HL-60 (cell line): ENCODE measurements at regions not wholly inside any gene's neighbourhood (a gene's known extent, or its start where the extent isn't known, plus 50 kb on each side); places are given as distances from the start of the nearest gene placed in this dataset.

Experiments
- DNase-seq, 2 experiments: peaks; one replicate each; pipeline ENCODE4 v3.0.0-alpha.2; 2010 to 2020; ENCODE audit warnings: low read depth in 1 of 2, low spot score in 1 of 2
- H3K27ac ChIP-seq: fragments of 250-450 bp; sonication (Bioruptor Pico); replicated peaks from 2 replicates; pipeline ENCODE4 v1.5.1; 2020; ENCODE audit warnings: mild to moderate bottlenecking, moderate library complexity
- H3K27me3 ChIP-seq: fragments of 250-450 bp; sonication (Bioruptor Pico); 2 replicates; pipeline ENCODE4 v1.5.1; 2021; ENCODE audit warnings: mild to moderate bottlenecking, moderate library complexity; ENCODE audit not compliant: insufficient read depth, poor library complexity, severe bottlenecking
- H3K4me3 ChIP-seq: replicated peaks from 2 replicates; pipeline ENCODE4 v1.5.1; 2011; ENCODE audit warnings: mild to moderate bottlenecking, control low read depth, low read length; ENCODE audit not compliant: insufficient read depth
- GABPA ChIP-seq: IDR thresholded peaks from 2 replicates; pipeline ENCODE4 v1.6.1; 2012; ENCODE audit warnings: low read depth
- POLR2AphosphoS5 ChIP-seq: IDR thresholded peaks from 2 replicates; pipeline ENCODE4 v1.6.1; 2012; ENCODE audit warnings: low read depth
- SPI1 ChIP-seq: IDR thresholded peaks from 2 replicates; pipeline ENCODE4 v1.6.1; 2012; ENCODE audit warnings: low read depth, mild to moderate bottlenecking, borderline replicate concordance
- TF ChIP-seq, protein P1 (sequence below): IDR thresholded peaks from one replicate; pipeline ENCODE4 v1.5.1; 2011; ENCODE audit warnings: low read length, control low read depth, inconsistent platforms; ENCODE audit not compliant: insufficient read depth
- TF ChIP-seq, protein P2 (sequence below): IDR thresholded peaks from 2 replicates; pipeline ENCODE4 v1.6.1; 2012; ENCODE audit warnings: low read depth; ENCODE audit not compliant: insufficient replicate concordance

DNA sequence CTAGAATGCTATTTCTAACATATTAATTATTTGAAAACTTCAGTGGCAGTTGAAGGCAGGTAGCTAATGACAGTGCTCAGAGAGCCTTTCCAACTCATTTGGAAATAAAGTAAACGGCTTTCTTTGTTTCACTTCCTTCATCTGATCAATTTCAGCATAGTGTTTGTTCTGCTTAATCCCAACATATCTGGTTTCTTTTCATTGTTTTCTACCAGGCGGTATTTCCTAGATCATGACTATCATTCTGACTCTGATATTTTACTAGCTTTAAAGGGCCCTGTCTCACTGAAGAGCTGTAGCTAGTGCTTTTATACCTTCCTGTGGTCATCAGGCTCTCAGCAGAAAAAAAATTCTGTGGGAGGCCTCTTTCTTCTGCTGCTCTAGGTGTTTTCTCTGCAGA is 178.6 kb downstream of the RBM26 start:
- Histone ChIP-seq H3K27me3 (no peaks in the 10 kb centered on the region), H3K4me3 (no peak overlapping the region), H3K27ac (no peak overlapping the region)
- TF ChIP-seq GABPA = no peak
- TF ChIP-seq POLR2AphosphoS5 = no peak
- TF ChIP-seq, protein P1, sequence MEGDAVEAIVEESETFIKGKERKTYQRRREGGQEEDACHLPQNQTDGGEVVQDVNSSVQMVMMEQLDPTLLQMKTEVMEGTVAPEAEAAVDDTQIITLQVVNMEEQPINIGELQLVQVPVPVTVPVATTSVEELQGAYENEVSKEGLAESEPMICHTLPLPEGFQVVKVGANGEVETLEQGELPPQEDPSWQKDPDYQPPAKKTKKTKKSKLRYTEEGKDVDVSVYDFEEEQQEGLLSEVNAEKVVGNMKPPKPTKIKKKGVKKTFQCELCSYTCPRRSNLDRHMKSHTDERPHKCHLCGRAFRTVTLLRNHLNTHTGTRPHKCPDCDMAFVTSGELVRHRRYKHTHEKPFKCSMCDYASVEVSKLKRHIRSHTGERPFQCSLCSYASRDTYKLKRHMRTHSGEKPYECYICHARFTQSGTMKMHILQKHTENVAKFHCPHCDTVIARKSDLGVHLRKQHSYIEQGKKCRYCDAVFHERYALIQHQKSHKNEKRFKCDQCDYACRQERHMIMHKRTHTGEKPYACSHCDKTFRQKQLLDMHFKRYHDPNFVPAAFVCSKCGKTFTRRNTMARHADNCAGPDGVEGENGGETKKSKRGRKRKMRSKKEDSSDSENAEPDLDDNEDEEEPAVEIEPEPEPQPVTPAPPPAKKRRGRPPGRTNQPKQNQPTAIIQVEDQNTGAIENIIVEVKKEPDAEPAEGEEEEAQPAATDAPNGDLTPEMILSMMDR = no peak
- no peak for TF ChIP-seq SPI1
- TF ChIP-seq, protein P2, sequence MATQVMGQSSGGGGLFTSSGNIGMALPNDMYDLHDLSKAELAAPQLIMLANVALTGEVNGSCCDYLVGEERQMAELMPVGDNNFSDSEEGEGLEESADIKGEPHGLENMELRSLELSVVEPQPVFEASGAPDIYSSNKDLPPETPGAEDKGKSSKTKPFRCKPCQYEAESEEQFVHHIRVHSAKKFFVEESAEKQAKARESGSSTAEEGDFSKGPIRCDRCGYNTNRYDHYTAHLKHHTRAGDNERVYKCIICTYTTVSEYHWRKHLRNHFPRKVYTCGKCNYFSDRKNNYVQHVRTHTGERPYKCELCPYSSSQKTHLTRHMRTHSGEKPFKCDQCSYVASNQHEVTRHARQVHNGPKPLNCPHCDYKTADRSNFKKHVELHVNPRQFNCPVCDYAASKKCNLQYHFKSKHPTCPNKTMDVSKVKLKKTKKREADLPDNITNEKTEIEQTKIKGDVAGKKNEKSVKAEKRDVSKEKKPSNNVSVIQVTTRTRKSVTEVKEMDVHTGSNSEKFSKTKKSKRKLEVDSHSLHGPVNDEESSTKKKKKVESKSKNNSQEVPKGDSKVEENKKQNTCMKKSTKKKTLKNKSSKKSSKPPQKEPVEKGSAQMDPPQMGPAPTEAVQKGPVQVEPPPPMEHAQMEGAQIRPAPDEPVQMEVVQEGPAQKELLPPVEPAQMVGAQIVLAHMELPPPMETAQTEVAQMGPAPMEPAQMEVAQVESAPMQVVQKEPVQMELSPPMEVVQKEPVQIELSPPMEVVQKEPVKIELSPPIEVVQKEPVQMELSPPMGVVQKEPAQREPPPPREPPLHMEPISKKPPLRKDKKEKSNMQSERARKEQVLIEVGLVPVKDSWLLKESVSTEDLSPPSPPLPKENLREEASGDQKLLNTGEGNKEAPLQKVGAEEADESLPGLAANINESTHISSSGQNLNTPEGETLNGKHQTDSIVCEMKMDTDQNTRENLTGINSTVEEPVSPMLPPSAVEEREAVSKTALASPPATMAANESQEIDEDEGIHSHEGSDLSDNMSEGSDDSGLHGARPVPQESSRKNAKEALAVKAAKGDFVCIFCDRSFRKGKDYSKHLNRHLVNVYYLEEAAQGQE = no peak
- no peak for DNase-seq

DNA sequence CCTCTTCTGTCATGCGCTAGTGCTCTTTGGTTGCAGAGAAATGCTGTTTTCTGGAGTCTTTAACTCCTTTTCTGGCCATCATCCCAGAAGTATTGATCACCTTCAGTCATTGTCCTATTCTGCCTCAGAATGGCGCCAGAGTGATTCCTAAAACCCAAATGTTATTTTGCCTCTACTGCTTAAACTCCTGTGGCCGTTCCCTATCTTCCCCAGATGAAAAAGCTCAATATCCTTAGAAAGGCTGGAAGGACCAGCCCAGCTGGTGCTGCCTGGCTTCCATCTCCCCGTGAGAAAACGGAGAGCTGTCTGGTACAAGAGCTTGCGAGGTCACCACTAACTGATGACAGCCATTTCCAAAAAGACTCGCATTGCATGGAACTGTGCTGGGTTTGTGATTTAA is 179.1 kb downstream of the RBM26 start:
- no peak for DNase-seq
- Histone ChIP-seq H3K27ac (no peak overlapping the region), H3K27me3 (no peaks in the 10 kb centered on the region), H3K4me3 (no peak overlapping the region)
- TF ChIP-seq SPI1 = no peak
- TF ChIP-seq, protein P1 = no peak
- no peak for TF ChIP-seq POLR2AphosphoS5
- TF ChIP-seq, protein P2 = no peak
- no peak for TF ChIP-seq GABPA

DNA sequence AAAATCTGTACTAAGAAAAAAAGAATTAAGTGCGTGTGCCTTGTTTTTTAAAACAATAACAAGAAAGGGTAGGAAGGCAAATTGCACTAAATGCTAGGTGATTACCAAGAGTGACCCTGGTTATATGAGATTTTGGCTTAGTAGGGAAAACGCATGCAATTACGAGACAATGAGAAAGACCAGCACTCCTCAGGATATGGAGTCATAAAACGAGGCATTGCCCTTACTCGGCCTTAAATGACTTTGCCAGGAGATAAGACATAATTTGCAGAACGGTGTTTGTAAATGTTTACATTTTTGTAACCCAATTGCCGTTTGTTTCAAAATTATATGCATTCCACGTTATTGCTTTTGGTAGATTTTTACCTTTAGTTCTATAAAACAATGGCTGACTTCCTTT is 179.8 kb downstream of the RBM26 start:
- TF ChIP-seq POLR2AphosphoS5 = no peak
- no peak for TF ChIP-seq GABPA
- TF ChIP-seq SPI1 = no peak
- Histone ChIP-seq H3K4me3 (no peak overlapping the region), H3K27me3 (no peaks in the 10 kb centered on the region), H3K27ac (no peak overlapping the region)
- DNase-seq = no peak

DNA sequence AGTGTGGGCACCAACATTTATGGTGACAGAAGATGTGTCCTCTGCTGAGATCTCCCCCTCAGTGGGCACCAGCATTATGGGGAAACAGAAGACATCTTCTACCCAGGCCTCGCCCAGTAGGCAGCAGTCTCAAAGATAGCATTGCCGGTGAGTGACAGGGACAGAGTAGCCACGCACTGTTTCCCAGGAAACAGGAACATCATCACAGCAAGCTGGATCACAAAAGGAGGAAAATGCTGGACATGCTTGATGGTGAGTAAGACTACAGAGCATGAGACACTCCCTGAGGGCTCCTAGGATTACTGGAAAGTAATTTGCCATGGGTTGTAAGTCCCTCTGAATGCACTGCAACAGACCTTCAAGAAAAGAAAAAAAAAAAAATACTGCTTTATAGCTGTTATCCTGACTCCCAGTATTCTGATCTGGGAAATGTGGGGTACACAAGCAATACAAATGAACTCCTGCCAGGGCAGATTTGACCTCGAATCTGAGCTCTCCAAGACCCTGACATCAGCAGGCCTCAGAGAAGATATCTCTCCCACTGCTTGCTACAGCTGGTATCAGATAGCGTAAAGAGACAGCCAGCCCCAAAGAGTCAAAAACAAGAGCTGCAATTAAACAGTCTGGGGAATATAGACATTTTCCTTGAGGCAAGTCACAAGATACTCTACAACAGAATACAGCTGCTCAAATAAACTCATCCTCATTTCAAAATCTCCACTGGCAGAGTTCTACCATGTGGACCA is 180.4 kb downstream of the RBM26 start:
- TF ChIP-seq, protein P2 = no peak
- Histone ChIP-seq H3K4me3 (no peak overlapping the region), H3K27ac (no peak overlapping the region), H3K27me3 (no peaks in the 10 kb centered on the region)
- no peak for DNase-seq
